ENCODE measurements at regions not wholly inside any gene's neighbourhood (a gene's known extent, or its start where the extent isn't known, plus 50 kb on each side); places are given as distances from the start of the nearest gene placed in this dataset.
"Not testable (repeated sequence)": the region's sequence is repeated elsewhere in the genome, so short reads cannot be mapped to it uniquely, and the experiment has no call there.

- Histone ChIP-seq H3K79me2 (no peaks in the 10 kb centered on the region), H3K4me1 (ENCODE audit: insufficient read depth) (no peaks in the 10 kb centered on the region), H3K36me3 (replicated peaks; ENCODE audit: insufficient read depth, low read depth) (no peaks in the 10 kb centered on the region), H3K4me2 (no peak overlapping the region), H4K20me1 (ENCODE audit: insufficient read depth, poor library complexity, severe bottlenecking) (no peaks in the 10 kb centered on the region), H3K9me2 (replicated peaks; ENCODE audit: insufficient read depth) (no peaks in the 10 kb centered on the region), H3K9me3 (ENCODE audit: low read depth) (no peaks in the 10 kb centered on the region), H2AFZ (no peak overlapping the region), H3K27ac (no peak overlapping the region), H3K4me3 (no peak overlapping the region), H3K27me3 (no peaks in the 10 kb centered on the region)
- WGBS (ENCODE audit: low lambda C conversion rate, missing lambda C conversion rate) = 86% methylated on average over 5 of the region's 6 CpGs
- DNase-seq (ENCODE audit: low spot score) = peak; percentile 9
- no peak for TF ChIP-seq CTCF (IDR thresholded peaks at IDR 0.05; ENCODE audit: poor library complexity)
- TF ChIP-seq EZH2phosphoT487 (IDR thresholded peaks at IDR 0.05; ENCODE audit: low read depth, severe bottlenecking, unreplicated experiment) = no peak
- TF ChIP-seq EZH2 (IDR thresholded peaks at IDR 0.05; ENCODE audit: borderline replicate concordance) = no peak
Measured at GRCh38 chr4:111154934-111155333, 532.1 kb upstream of the PITX2 start.

GRCh38 chr4:111164556-111164955, 541.7 kb upstream of the PITX2 start:
- DNase-seq (ENCODE audit: low spot score); H3K27ac ChIP-seq; H3K9me2 ChIP-seq (replicated peaks; ENCODE audit: insufficient read depth); H3K36me3 ChIP-seq (replicated peaks; ENCODE audit: insufficient read depth, low read depth); H4K20me1 ChIP-seq (ENCODE audit: insufficient read depth, poor library complexity, severe bottlenecking); H3K4me2 ChIP-seq; H3K79me2 ChIP-seq; H3K9me3 ChIP-seq (ENCODE audit: low read depth); H2AFZ ChIP-seq; H3K4me1 ChIP-seq (ENCODE audit: insufficient read depth); H3K27me3 ChIP-seq; H3K4me3 ChIP-seq: not testable (repeated sequence)
- WGBS (ENCODE audit: low lambda C conversion rate, missing lambda C conversion rate) = 65% methylated on average over 4 of the region's 4 CpGs

- Histone ChIP-seq H3K9me2 (replicated peaks; ENCODE audit: insufficient read depth) (no peaks in the 10 kb centered on the region), H3K9me3 (ENCODE audit: low read depth) (no peaks in the 10 kb centered on the region), H3K36me3 (replicated peaks; ENCODE audit: insufficient read depth, low read depth) (no peaks in the 10 kb centered on the region), H4K20me1 (ENCODE audit: insufficient read depth, poor library complexity, severe bottlenecking) (no peaks in the 10 kb centered on the region), H2AFZ (no peak overlapping the region), H3K4me3 (no peak overlapping the region), H3K4me2 (no peak overlapping the region), H3K4me1 (ENCODE audit: insufficient read depth) (no peaks in the 10 kb centered on the region), H3K27me3 (no peaks in the 10 kb centered on the region), H3K27ac (no peak overlapping the region), H3K79me2 (no peaks in the 10 kb centered on the region)
- TF ChIP-seq EZH2phosphoT487 (IDR thresholded peaks at IDR 0.05; ENCODE audit: low read depth, severe bottlenecking, unreplicated experiment) (no peak), CTCF (IDR thresholded peaks at IDR 0.05; ENCODE audit: poor library complexity) (no peak), EZH2 (IDR thresholded peaks at IDR 0.05; ENCODE audit: borderline replicate concordance) (no peak)
- DNase-seq (ENCODE audit: low spot score) = no peak
Measured at GRCh38 chr4:111174331-111174730, 551.5 kb upstream of the PITX2 start.

- TF ChIP-seq CTCF (IDR thresholded peaks at IDR 0.05; ENCODE audit: poor library complexity) (no peak), EZH2phosphoT487 (IDR thresholded peaks at IDR 0.05; ENCODE audit: low read depth, severe bottlenecking, unreplicated experiment) (no peak)
- no peaks in the 10 kb centered on the region for H4K20me1 ChIP-seq (ENCODE audit: insufficient read depth, poor library complexity, severe bottlenecking)
- no peaks in the 10 kb centered on the region for H3K9me2 ChIP-seq (replicated peaks; ENCODE audit: insufficient read depth)
- no peak overlapping the region for H3K4me3 ChIP-seq
- no peak overlapping the region for H3K27ac ChIP-seq
- no peak overlapping the region for H3K4me2 ChIP-seq
- no peaks in the 10 kb centered on the region for H3K79me2 ChIP-seq
- H3K4me1 ChIP-seq (ENCODE audit: insufficient read depth) = no peaks in the 10 kb centered on the region
- no peak for DNase-seq (ENCODE audit: low spot score)
- H3K27me3 ChIP-seq = no peaks in the 10 kb centered on the region
- no peaks in the 10 kb centered on the region for H3K36me3 ChIP-seq (replicated peaks; ENCODE audit: insufficient read depth, low read depth)
- no peaks in the 10 kb centered on the region for H3K9me3 ChIP-seq (ENCODE audit: low read depth)
- no peak overlapping the region for H2AFZ ChIP-seq
Measured at GRCh38 chr4:111178231-111178630, 555.4 kb upstream of the PITX2 start.
